ENCODE measurements at regions not wholly inside any gene's neighbourhood (a gene's known extent, or its start where the extent isn't known, plus 50 kb on each side); places are given as distances from the start of the nearest gene placed in this dataset.

- DNase-seq (ENCODE audit: low read depth) = no peak
Observed at GRCh38 chr13:73404581-73404980, 345.8 kb downstream of the KLF5 start.

GRCh38 chr13:73403355-73404120 lies 344.7 kb downstream of the KLF5 start:
- DNase-seq (ENCODE audit: low read depth) = no peak

GRCh38 chr13:73401769-73402168 lies 343.0 kb downstream of the KLF5 start:
- DNase-seq (ENCODE audit: low read depth) = no peak

- no peak for DNase-seq (ENCODE audit: low read depth)
Observed at GRCh38 chr13:73399347-73400216, 340.8 kb downstream of the KLF5 start.

- DNase-seq (ENCODE audit: low read depth) = no peak
Observed at GRCh38 chr13:73397496-73398305, 338.9 kb downstream of the KLF5 start.

GRCh38 chr13:73394066-73394465 lies 335.3 kb downstream of the KLF5 start:
- no peak for DNase-seq (ENCODE audit: low read depth)

GRCh38 chr13:73390100-73390499 lies 331.3 kb downstream of the KLF5 start:
- DNase-seq (ENCODE audit: low read depth) = no peak

GRCh38 chr13:73388586-73388985 lies 329.8 kb downstream of the KLF5 start:
- DNase-seq (ENCODE audit: low read depth) = no peak

GRCh38 chr13:73387318-73387717 lies 328.5 kb downstream of the KLF5 start:
- no peak for DNase-seq (ENCODE audit: low read depth)

GRCh38 chr13:73385848-73386247 lies 327.0 kb downstream of the KLF5 start:
- DNase-seq (ENCODE audit: low read depth) = no peak

GRCh38 chr13:73372666-73373627 lies 314.1 kb downstream of the KLF5 start:
- DNase-seq (ENCODE audit: low read depth) = no peak

- DNase-seq (ENCODE audit: low read depth) = no peak
Observed at GRCh38 chr13:73370066-73370465, 311.3 kb downstream of the KLF5 start.

- no peak for DNase-seq (ENCODE audit: low read depth)
Observed at GRCh38 chr13:73369095-73369494, 310.3 kb downstream of the KLF5 start.

GRCh38 chr13:73368608-73369007 lies 309.8 kb downstream of the KLF5 start:
- no peak for DNase-seq (ENCODE audit: low read depth)

- no peak for DNase-seq (ENCODE audit: low read depth)
Observed at GRCh38 chr13:73367886-73368285, 309.1 kb downstream of the KLF5 start.

GRCh38 chr13:73366241-73366640 lies 307.4 kb downstream of the KLF5 start:
- DNase-seq (ENCODE audit: low read depth) = no peak

- DNase-seq (ENCODE audit: low read depth) = no peak
Observed at GRCh38 chr13:73365681-73366080, 306.9 kb downstream of the KLF5 start.

- no peak for DNase-seq (ENCODE audit: low read depth)
Observed at GRCh38 chr13:73365252-73365651, 306.4 kb downstream of the KLF5 start.

- DNase-seq (ENCODE audit: low read depth) = no peak
Observed at GRCh38 chr13:73364736-73365135, 305.9 kb downstream of the KLF5 start.

- no peak for DNase-seq (ENCODE audit: low read depth)
Observed at GRCh38 chr13:73358606-73359095, 299.8 kb downstream of the KLF5 start.

- DNase-seq (ENCODE audit: low read depth) = no peak
Observed at GRCh38 chr13:73355134-73355533, 296.3 kb downstream of the KLF5 start.

Measured in RPMI7951 (cell line).